ENCODE measurements at regions not wholly inside any gene's neighbourhood (a gene's known extent, or its start where the extent isn't known, plus 50 kb on each side); places are given as distances from the start of the nearest gene placed in this dataset.

- Histone ChIP-seq H3K36me3 (ENCODE audit: insufficient read depth in 1 of 2, low read depth in 1 of 2) (no peaks in the 10 kb centered on the region), H3K4me3 (no peak overlapping the region), H3K4me1 (no peaks in the 10 kb centered on the region), H3K27me3 (ENCODE audit: insufficient read depth in 3 of 3, low read length in 2 of 3) (peaks cover 0 to 15% (median 12%) of the 10 kb centered on the region in 3 donors), H3K27ac (no peak overlapping the region), H3K9me3 (no peaks in the 10 kb centered on the region)
- ATAC-seq (no peak), DNase-seq (no peak)
- intact Hi-C loops (cut with DNase I) = no loop called here
- 54 to 59% (median 55%) methylated on average over 10 of the region's 10 CpGs for WGBS, 3 donors
- TF ChIP-seq CTCF (IDR thresholded peaks at IDR 0.05) = no peak
Observed at GRCh38 chr16:73287859-73288405, 240.0 kb upstream of the ZFHX3 start.

DNA sequence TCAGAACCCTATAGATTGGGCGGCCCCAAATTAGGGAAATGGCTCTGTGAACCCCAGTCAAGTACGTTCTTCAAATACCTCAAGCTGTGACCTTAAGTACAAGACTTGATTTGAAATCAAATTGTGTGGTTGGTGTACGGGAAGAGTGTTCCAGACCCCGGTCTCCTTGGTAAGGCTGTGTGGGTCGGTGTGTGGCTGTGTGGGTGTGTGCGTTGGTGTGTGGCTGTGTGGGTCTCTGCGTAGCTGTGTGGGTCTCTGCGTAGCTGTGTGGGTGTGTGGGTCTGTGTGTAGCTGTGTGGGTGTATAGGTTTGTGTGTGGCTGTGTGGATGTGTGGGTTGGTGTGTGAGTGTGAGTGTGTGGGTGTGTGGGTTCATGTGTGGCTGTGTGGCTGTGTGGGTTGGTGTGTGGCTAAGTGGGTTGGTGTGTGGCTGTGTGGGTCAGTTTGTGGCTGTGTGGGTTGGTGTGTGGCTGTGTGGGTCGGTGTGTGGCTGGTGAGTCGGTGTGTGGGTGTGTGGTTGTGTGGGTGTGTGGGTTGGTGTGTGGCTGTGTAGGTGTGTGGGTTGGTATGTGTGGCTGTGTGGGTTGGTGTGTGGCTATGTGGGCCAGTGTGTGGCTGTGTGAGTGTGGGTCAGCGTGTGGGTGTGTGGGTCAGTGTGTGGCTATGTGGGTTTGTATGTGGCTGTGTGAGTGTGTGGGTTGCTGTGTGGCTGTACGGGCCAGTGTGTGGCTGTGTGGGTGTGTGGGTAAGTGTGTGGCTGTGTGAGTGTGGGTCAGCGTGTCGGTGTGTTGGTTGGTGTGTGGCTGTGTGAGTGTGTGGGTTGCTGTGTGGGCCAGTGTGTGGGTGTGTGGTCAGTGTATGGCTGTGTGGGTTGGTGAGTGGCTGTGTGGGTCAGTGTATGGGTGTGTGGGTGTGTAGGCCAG, 238.7 kb upstream of the ZFHX3 start:
- no peak for TF ChIP-seq CTCF (IDR thresholded peaks at IDR 0.05)
- Histone ChIP-seq H3K27ac (no peak overlapping the region), H3K4me3 (no peak overlapping the region), H3K36me3 (ENCODE audit: insufficient read depth in 1 of 2, low read depth in 1 of 2) (no peaks in the 10 kb centered on the region), H3K4me1 (no peaks in the 10 kb centered on the region), H3K27me3 (ENCODE audit: insufficient read depth in 3 of 3, low read length in 2 of 3) (peaks cover 0 to 15% (median 12%) of the 10 kb centered on the region in 3 donors), H3K9me3 (no peaks in the 10 kb centered on the region)
- intact Hi-C loops (cut with DNase I) = no loop called here
- no peak for ATAC-seq
- 85 to 89% (median 86%) methylated on average over 14 of the region's 14 CpGs for WGBS, 3 donors
- no peak for DNase-seq

DNA sequence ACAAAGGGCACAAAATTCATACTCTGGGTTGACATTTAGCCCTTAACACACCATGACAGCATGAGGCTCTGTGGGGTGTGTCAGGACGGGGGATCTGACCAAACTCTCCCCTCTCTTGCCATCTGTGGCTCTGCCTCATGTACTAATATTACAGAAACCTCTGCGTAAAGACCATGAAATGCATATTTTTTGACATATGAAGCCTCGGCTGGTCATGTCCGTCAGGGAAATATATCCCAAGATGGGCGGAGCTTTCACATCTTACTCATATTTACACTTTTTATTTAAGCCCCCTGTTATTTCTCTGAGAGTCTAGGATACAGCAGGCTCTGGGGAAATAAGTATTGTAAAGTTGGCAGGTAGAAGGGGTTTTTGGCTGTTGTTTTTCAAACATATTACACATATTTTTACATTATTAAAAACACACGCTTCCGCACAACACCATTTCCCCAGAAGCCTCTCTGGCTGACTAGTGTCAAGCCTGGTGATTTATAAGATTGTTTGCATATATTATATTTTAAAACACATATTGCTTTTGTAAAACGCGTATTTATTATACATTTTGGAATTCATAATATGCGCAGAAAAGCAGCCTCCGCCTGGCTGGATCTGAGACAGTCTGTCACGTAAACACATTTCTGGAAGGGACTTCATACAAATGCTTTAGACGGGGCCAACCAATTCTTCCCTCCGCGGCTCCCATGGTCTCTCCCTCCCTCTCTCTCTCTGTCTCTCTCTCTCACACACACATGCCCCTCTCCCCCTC, 237.7 kb upstream of the ZFHX3 start:
- TF ChIP-seq CTCF (IDR thresholded peaks at IDR 0.05) = no peak
- WGBS, 3 donors = 22 to 26% (median 24%) methylated on average over 15 of the region's 15 CpGs
- H3K27ac ChIP-seq = no peak overlapping the region
- peaks cover 0 to 15% (median 12%) of the 10 kb centered on the region in 3 donors for H3K27me3 ChIP-seq (ENCODE audit: insufficient read depth in 3 of 3, low read length in 2 of 3)
- H3K4me1 ChIP-seq = no peaks in the 10 kb centered on the region
- no peak for DNase-seq
- H3K36me3 ChIP-seq (ENCODE audit: insufficient read depth in 1 of 2, low read depth in 1 of 2) = no peaks in the 10 kb centered on the region
- H3K4me3 ChIP-seq = no peak overlapping the region
- intact Hi-C loops (cut with DNase I) = no loop called here
- no peak for ATAC-seq
- H3K9me3 ChIP-seq = no peaks in the 10 kb centered on the region

DNA sequence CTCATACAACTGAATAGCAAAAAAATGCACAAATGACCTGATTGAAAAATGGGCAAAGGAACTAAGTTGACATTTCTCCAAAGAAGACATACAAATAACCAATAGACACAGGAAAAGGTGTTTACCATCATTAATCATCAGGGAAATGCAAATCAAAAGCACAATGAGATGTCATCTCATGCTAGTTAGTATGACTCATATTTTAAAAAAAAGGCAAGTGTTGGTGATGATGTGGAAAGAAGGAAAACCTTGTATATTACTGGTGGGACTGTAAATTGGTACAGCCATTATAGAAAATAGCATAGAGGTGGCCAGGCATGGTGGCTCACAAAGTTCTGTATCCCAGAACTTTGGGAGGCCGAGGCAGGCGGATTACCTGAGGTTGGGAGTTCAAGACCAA, 232.5 kb upstream of the ZFHX3 start:
- no peak for TF ChIP-seq CTCF (IDR thresholded peaks at IDR 0.05)
- Histone ChIP-seq H3K4me1 (no peaks in the 10 kb centered on the region), H3K27me3 (ENCODE audit: insufficient read depth in 3 of 3, low read length in 2 of 3) (peaks cover 0 to 3% (median 2%) of the 10 kb centered on the region in 3 donors), H3K27ac (no peak overlapping the region), H3K36me3 (ENCODE audit: insufficient read depth in 1 of 2, low read depth in 1 of 2) (no peaks in the 10 kb centered on the region), H3K9me3 (no peaks in the 10 kb centered on the region), H3K4me3 (no peak overlapping the region)
- ATAC-seq = no peak
- intact Hi-C loops (cut with DNase I) = no loop called here
- no peak for DNase-seq
- WGBS, 3 donors = 94 to 96% (median 95%) methylated on average over 2 of the region's 2 CpGs

Data from psoas muscle (tissue), 7 donors.